HG03175 (cell line): ENCODE measurements at regions not wholly inside any gene's neighbourhood (a gene's known extent, or its start where the extent isn't known, plus 50 kb on each side); places are given as distances from the start of the nearest gene placed in this dataset.

ENCODE experiments used
- ATAC-seq: cut with Tn5 transposase; IDR thresholded peaks from one replicate; pipeline ENCODE4 v1.9.1; 2021; ENCODE audit warnings: mild to moderate bottlenecking, moderate library complexity; ENCODE audit not compliant: unreplicated experiment

DNA sequence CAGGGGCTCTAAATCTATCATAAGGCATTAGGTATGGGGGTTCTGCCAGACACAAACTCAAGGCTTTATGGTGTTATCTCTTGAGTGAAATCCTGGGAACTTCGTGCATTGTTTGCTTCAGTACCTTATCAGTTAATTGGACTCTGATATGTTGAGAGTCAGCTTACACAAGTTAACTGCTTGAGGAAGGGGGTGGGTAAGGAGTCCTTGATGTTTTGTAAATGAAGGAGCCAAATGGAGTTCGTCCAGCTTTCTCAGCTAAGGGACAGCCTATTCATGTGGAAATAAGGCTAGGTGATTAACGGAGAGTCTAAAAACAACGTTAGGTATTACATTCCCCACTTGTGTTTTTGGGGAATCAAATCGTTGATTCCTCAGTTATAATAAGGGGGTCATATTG, 157.4 kb downstream of the TRIM27 start:
- ATAC-seq: no peak

DNA sequence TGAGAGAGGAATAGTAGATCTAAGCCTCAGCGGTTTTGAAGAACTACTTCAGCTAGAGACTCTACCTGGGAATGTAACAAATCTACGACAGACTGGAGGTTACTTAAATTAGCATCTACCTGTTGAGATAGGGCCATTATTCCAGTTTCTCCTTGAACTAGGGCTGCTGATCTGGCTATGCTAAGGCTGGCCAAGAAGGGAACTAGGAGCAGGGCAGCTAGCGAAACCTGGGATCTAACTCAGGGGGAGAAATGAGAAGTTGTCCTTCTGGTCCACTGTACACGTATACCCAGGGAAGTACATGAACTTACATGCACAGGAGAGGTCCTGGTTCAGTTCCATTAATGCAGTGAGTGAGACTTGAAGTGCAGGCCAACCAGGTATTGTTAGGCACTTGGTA, 156.7 kb downstream of the TRIM27 start:
- ATAC-seq: no peak

DNA sequence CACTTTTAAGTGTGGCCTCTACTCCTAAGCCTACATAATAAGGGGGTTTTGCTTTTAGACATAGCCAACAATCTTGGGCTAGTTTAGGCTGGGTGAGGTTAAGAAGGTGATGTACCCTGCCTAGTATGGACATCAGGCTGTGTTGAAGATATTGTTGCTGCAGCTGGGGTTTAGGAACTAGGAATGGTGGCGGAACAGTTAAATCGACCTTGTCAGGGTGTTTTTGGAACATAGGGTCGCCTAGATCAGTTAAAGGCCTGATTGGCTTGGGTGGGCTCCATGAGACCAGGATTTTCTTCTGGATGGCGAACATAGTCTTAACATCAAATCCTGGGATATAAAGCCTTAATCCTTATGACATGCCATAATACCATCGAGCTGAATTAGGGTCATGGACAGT, 156.1 kb downstream of the TRIM27 start:
- ATAC-seq: no peak

DNA sequence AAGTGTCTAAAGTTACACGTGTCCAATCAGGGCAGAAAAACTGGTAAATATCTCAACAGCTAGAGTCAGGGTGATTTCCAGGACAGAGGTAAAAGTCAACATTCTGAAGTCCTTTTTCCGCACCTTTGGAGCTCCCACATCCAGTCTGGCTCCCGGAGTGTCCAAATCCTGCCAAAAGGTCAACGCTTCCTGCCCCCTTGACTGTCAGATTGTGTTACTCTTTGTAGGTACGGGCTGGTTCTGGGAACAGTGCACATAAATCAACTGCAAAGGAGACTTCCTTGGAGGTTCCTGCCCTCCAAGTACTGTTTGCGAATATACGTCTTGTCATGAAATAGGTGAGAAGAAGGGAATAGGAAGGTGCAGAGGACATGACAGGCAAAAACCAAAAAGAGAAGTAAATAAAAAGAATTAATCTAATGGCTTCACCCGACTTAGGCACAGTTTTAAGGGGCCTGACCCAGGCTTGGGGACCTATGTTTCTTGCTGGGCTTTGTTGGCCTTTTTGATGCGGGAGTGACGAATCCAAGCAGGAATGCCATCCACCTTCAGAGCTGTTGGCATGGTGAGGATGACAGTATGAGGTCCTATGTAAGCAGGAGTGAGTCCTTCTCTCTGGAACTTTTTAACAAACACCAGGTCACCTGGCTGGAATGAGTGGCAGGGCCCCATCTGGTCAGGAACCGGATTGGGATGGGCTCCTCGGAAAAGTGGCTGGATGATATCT, 155.4 kb downstream of the TRIM27 start:
- no peak for ATAC-seq

DNA sequence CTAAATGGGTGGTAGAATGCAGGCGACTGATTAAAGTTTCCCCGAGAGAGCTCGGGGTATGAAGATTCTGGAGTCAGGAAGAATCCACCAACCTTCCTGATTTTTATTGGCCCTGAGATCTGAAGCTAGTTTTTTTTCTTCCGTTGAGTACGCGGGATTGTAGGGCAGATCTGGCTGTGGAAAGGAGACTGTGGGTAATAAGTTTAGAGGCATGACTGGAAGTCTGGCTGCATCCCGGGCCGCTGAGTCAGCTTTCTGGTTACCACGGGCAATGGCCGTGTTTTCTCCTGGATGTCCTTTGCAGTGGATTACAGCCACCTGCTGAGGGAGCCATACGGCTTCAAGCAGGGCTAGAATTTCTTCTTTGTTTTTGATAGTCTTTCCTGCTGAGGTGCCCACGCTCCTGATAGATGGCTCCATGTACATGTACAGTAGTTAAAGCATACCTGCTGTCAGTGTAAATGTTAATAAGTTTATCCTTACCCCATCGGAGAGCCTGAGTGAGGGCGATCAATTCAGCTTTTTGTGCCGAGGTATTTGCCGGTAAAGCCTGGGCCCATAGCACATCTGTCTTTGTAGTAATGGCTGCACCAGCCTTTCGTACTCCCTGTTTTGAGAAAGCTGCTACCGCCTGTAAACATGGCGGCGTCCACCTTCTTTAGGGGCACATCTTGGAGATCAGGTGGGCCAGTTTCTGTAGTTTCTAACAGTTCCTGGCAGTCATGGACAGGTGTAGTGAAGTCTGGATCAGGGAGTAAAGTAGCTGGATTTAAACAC, 154.0 kb downstream of the TRIM27 start:
- ATAC-seq: no peak

DNA sequence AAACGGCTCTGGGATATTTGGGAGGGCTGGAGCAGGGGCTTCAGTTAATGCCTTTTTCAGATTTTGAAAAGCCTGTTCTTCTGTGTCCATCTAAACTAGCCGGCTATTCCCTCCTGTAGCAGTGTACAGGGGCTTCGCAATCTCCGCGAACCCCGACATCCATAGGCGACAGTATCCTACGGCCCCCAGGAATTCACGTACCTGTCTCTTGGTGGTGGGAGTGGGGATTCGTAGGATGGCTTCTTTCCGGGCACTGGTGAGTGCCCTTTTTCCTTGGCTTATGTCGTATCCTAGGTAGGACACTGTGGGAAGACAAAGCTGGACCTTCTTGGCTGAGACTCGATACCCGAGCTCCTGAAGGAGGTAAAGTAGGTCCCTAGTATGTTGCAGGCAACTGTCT, 153.1 kb downstream of the TRIM27 start:
- ATAC-seq: no peak

DNA sequence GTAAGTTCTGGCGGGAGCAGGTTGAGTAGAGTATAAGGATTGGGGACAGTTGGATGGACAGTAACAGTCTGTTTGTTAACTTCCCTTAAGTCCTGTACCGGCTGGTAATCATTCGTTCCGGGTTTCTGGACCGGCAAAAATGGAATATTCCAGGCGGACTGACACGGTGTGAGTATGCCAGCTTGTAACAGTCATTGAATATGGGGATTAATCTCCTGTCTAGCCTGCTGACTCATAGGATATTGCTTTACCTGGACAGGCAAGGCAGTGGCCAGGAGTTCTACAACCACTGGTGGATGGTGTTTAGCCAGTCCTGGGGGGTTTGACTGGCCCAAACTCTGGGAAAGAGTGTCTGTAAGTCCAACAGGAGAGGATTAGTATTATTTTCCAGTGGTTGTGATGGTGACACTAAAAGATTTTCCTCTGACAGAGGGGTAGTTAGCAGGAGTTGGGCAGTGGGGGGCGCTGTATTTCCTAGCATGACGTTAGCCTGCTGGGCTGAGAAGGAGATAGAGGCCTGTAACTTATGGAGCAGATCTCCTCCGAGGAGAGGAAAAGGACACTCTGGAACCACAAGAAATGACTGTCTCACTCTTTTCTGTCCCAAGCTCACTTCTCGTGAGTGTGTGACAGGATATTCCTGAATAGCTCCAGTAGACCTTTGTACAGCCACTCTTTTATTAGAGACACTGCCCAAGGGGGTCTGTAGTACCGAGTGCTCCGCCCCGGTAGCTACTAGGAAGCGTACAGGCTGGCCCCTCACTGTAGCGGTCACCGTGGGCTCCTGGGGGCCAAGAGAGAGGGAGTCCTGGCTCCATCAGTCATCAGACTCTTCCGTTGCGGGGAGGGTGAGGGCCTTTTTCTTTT, 152.2 kb downstream of the TRIM27 start:
- no peak for ATAC-seq

DNA sequence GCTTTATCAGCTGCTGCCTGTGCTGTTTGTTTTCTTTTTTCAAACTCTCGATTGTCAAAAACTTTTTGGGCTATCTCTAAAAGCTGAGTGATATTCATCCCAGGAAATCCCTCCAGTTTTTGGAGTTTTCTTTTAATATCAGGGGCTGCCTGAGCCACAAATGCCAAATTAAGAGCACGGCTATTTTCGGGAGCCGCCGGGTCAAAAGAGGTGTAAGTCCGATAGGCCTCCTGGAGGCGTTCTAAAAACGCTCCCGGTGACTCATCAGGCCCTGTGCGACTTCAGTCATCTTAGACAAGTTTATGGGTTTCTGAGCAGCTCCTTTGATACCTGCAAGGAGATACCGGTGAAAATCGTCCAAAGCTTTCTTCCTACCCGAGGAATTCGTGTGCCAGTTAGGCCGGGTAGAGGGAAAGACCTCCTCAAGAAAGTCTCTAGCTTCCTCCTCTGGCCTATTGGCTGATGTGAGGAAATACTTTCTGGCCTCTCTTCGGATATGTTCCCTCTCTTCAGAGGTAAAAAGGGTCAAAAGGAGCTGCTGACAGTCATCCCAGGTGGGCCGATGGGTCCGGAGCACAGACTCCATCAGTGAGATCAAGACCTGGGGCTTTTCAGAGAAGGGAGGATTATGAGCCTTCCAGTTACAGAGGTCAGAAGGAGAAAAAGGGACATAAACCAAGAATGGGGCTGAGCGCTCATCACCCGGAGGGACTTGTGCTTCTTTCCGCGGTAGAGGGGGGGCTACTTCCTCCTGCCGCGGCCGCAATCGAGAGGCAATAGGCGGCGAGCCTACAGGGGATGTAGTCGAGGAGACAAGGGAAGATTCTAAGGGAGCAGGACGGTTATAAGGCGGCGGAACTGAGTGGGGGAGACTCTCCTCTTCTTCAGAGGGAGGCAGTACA, 151.1 kb downstream of the TRIM27 start:
- no peak for ATAC-seq

DNA sequence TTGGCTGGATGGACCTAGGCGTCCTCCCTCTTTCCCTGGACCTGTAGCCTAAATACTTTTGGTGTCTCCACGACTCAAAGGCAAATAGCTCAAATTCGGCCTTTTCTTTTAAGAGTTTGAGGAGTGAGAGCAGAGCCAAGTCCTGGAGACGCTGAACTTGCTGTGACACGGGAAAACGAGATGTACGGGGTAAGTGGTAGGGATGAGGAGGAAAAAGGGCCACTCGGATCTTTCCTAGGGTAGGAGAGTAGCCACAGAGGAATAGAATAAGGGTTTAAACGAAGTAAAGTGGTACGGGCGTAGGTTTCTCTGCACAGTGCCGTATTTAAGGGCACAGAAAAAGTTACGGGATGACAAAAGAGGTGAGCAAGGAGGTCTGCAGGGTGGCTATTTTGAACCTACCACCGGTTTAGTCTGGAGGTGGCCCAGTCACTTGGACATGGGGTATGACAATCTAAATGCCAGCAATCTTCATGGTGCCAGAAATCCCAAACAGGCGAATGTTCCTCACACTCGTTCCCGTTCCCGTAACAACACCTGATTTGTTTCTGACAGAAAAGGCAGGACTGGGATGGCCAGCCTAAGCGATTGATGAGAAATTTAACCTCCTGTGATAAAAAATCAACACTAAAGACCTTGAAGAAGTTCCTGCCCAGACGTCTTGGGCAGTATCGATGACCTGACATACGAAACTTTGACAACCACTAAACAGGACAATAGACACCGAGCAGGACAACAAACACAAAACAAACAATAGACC, 149.3 kb downstream of the TRIM27 start:
- ATAC-seq: no peak

DNA sequence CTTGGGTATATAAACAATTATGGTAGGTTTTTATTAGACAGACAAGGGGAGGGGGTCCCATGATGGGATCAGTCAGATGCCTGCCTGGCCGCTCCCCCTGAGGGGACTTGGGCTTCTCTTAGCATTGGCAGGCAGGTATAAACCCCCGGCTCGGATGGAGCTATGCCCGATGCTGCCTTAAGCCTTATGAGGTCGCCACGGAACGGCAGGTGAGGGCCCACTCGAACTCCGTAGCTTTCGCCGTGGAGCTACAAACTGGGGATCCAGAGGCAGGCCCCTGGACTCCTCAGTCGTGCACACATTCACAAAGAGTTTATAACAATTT, 148.8 kb downstream of the TRIM27 start:
- no peak for ATAC-seq

DNA sequence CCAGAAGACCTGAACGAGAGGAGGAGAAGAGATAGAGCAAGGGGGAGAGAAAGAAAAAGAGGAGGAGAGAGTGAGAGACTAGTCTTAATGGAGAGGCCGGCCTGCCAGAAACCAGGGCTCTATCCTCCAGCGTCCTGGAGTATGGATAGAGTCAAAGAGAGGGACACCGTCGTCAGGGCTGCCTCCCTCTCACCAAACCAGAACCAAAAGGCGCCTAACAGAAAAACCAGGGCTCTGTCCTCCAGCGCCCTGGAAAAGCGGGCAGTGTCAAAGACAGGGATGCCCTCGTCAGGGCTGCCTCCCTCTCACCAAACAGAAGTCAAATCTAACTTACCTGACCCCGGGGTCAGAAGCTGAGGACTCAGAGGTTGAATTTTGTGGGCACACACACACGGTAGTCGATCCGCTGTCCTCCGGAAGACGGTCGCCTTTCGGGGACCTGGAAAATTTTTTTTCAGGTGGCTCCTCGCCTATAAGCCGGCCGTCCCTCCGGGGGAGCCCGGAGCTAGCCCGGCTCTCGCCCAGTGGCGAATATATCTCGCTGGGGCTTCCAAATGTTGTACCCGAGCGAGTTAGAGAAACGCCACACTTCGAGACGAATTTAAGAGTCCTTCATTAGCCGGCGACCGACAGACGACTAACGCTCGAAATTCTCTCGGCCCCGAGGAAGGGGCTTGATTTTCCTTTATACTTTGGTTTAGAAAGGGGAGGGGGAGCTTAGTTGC, 148.2 kb downstream of the TRIM27 start:
- no peak for ATAC-seq

DNA sequence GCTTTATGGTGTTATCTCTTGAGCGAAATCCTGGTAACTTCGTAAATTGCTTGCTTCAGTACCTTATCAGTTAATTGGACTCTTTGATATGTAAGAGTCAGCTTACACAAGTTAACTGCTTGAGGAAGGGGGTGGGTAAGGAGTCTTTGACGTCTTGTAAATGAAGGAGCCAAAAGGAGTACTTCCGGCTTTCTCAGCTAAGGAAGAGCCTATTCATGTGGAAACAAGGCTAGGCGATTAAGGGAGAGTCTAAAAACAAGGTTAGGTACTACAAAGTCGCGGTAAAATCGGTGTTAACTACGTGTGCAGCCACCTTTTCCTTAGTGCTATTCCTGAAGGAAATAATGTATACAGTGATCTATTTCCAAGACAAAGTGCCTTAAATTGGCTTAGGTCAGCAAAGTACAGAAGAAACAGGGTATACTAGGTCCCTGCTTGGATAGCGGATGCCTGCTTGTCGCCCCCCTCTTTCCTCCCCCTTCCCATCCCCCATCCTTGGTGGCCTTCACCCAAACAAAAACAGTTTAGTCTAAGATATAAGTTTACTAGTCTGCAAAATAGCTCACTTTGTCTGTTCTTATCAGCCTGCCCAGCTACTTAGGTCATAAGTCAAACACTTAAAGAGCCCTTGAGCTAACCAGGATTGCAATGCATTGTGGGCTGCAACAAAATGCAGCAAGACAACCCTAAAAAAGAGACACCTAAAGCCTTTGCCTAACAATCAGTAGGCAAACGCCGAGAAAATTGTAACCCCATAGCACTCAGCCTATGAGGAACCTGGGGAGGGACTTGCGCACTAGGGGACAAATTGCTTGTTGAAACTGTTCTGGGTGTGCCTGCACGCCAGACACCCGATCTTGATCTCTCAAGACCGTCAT, 147.3 kb downstream of the TRIM27 start:
- no peak for ATAC-seq

DNA sequence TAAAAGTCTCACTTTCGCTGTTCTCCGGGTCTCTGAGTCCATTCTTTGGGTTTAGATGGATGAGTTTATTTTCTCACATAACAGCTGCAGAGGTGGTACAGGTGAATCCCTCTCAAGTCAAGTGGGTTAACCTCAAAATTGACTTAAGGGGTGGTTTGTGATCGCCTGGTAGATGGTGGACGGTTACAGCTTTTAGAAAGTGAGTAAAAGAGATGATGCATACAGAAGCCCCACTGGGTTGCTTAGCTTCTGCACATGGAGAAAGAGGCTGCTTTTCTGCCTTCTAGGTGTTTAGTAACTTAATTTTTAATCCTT, 146.7 kb downstream of the TRIM27 start:
- ATAC-seq: no peak

DNA sequence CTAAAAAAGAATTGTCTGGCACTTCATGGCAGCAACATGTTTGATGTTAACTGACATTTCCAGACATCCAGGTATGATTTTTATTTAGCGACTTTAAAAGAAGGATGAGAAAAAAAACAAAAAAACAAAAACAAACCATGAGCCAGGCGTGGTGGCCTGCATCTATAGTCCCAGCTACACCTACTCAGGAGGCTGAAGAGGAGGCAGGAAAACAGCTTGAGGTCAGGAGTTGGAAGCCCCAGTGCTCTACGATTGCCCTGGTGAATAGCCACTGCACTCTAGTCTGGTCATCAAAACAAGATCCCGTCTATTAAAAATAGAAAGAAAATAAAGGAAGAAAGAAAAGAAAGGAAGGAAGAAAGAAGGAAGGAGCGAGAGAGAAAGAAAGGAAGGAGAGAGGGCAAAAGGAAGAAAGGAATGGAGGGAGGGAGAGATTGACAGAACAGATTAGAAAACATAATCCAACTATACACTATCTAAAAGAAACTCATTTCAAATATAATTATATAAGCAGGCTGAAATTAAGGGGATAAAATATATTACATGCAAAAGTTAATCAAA, 141.6 kb downstream of the TRIM27 start:
- ATAC-seq: no peak

DNA sequence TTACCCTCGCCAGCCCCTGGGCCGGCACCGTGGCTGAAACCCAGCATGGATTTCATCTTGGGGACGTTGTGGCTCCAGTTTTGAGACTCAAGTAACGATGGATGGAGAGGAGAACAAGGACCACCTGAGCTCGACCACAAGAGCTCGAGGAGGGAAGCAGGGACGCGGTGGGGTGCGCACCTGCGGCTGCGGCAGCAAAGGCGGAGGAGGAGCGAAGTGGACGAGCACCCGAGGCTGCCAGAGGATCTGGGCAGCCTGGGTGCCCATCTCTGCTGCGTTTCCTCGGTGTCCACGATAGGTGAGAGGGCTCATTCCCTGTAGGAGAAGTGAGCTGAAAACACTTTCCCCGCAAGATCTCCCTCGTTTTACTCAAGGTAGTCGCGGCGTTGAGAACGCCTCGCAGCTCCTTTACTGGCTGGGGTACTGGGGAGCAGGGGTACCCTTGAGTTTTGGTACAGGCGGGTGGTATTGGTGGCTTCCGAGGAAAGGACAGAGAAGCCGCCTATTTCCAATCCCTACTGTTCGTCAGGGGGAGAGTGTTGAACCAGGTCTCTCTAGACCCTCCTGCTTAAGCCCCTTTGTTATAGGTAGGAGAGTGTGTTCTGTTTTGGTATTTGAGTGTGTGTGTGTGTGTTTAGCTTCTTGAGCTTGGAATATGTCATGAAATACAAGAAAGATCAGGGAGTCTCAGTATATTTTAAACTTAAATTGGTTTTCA, 137.7 kb downstream of the TRIM27 start:
- no peak for ATAC-seq

DNA sequence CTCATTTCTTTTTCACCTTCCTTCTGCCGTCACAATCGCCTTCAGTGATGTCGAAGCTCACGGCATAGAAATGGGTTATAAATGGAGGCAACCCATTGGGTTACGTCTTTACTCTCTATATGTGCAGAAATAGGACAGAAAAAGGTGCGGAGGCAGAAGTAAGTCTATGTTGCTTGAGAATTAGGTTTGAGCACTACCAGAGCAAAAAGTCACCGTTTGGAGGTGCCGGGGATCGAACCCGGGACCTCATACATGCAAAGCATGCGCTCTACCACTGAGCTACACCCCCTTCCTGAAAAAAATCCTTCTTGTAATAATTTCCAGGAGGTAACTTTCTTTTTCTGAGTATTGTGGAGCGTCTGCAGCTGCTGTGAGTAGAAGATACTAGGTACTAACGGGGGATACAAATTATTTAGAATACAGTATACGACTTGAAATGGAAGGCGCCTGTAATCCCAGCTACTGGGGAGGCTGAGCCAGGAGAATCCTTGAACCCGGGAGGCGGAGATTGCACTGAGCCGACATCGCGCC, 134.2 kb downstream of the TRIM27 start:
- ATAC-seq: no peak

DNA sequence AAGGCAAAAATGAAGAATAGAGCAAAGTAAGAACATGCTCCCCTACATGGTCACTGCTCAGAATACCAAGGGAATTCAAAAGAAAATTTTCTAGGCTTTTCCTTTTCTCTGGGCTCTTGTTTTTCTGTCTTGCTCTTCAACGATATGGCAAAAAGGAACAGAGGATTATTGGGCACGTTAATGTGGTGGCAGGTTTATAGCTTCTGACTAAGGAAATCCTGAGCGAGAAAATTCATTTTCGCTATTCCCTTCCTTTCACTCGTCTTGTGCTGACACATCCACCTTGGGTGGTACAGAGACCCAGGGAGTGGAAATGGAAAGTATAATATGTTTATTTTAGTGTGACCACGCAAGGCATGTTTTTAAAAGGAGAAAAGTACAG, 132.8 kb downstream of the TRIM27 start:
- ATAC-seq: no peak
